Loucy (cell line): ENCODE measurements at regions not wholly inside any gene's neighbourhood (a gene's known extent, or its start where the extent isn't known, plus 50 kb on each side); places are given as distances from the start of the nearest gene placed in this dataset.

ENCODE experiments used
- H2AFZ ChIP-seq: fragments of 200-600 bp; sonication (generic); 2 replicates; pipeline ENCODE4 v1.6.0; 2016; ENCODE audit warnings: antibody characterized with exemption, mild to moderate bottlenecking, low read length, moderate library complexity
- H3F3A ChIP-seq: fragments of 200-600 bp; 2 replicates; pipeline ENCODE4 v1.6.0; 2016; ENCODE audit warnings: antibody characterized with exemption, low read depth, mild to moderate bottlenecking
- H3K27me3 ChIP-seq: fragments of 200-600 bp; sonication (generic); 2 replicates; pipeline ENCODE4 v1.6.1; 2014; ENCODE audit warnings: low read length, mild to moderate bottlenecking; ENCODE audit not compliant: insufficient read depth, poor library complexity, severe bottlenecking
- H3K36me3 ChIP-seq: fragments of 200-600 bp; sonication (generic); 2 replicates; pipeline ENCODE4 v1.6.1; 2016; ENCODE audit warnings: low read length; ENCODE audit not compliant: insufficient read depth
- H3K4me1 ChIP-seq: fragments of 200-600 bp; sonication (generic); 2 replicates; pipeline ENCODE4 v1.5.1; 2014; ENCODE audit warnings: low read length, mild to moderate bottlenecking; ENCODE audit not compliant: insufficient read depth, poor library complexity, severe bottlenecking
- H3K4me2 ChIP-seq: fragments of 200-600 bp; sonication (generic); 2 replicates; pipeline ENCODE4 v1.6.0; 2014; ENCODE audit warnings: antibody characterized with exemption, low read length, low read depth, mild to moderate bottlenecking; ENCODE audit not compliant: poor library complexity, severe bottlenecking
- H3K4me3 ChIP-seq: fragments of 200-600 bp; sonication (generic); 2 replicates; pipeline ENCODE4 v1.5.1; 2014; ENCODE audit warnings: low read length, mild to moderate bottlenecking, mixed read lengths; ENCODE audit not compliant: poor library complexity, severe bottlenecking
- H3K79me2 ChIP-seq: fragments of 200-600 bp; sonication (generic); 2 replicates; pipeline ENCODE4 v1.6.1; 2014; ENCODE audit warnings: low read length; ENCODE audit not compliant: insufficient read depth
- H3K9ac ChIP-seq: fragments of 200-600 bp; sonication (generic); 2 replicates; pipeline ENCODE4 v1.6.0; 2014; ENCODE audit warnings: mild to moderate bottlenecking, low read depth, low read length, moderate library complexity; ENCODE audit not compliant: poor library complexity, severe bottlenecking
- H3K9me2 ChIP-seq: fragments of 200-600 bp; sonication (generic); replicated peaks from 2 replicates; pipeline ENCODE4 v1.6.1; 2016; ENCODE audit warnings: low read depth, low read length, mixed read lengths
- H3K9me3 ChIP-seq: fragments of 200-600 bp; sonication (generic); 2 replicates; pipeline ENCODE4 v1.6.1; 2014; ENCODE audit warnings: mild to moderate bottlenecking, antibody characterized with exemption, low read length, low read depth; ENCODE audit not compliant: insufficient read depth
- H4K20me1 ChIP-seq: fragments of 200-600 bp; sonication (generic); 2 replicates; pipeline ENCODE4 v1.6.0; 2014; ENCODE audit warnings: antibody characterized with exemption, low read length, mild to moderate bottlenecking; ENCODE audit not compliant: insufficient read depth, poor library complexity, severe bottlenecking
- CTCF ChIP-seq: fragments of 200-600 bp; sonication (generic); conservative IDR thresholded peaks from 2 replicates; pipeline ENCODE4 v1.5.1; 2014; ENCODE audit warnings: mild to moderate bottlenecking, antibody characterized with exemption, low read length
- EZH2phosphoT487 ChIP-seq: fragments of 200-600 bp; IDR thresholded peaks from 2 replicates; pipeline ENCODE4 v1.6.1; 2018; ENCODE audit warnings: antibody characterized with exemption, mild to moderate bottlenecking, moderate library complexity, borderline replicate concordance

GRCh38 chr2:15851076-15851693 lies 89.2 kb upstream of the MYCN start:
- no peak overlapping the region for H2AFZ ChIP-seq

GRCh38 chr2:15852811-15853210 lies 87.5 kb upstream of the MYCN start:
- TF ChIP-seq CTCF = no peak
- no peak for TF ChIP-seq EZH2phosphoT487
- H3K9ac ChIP-seq = no peak overlapping the region
- no peaks in the 10 kb centered on the region for H3K27me3 ChIP-seq
- no peak overlapping the region for H3K4me3 ChIP-seq
- H3K9me3 ChIP-seq = no peaks in the 10 kb centered on the region
- H3F3A ChIP-seq = no peaks in the 10 kb centered on the region
- H4K20me1 ChIP-seq = no peaks in the 10 kb centered on the region
- H2AFZ ChIP-seq = no peak overlapping the region
- no peaks in the 10 kb centered on the region for H3K36me3 ChIP-seq
- no peaks in the 10 kb centered on the region for H3K9me2 ChIP-seq
- H3K4me2 ChIP-seq = no peak overlapping the region
- no peaks in the 10 kb centered on the region for H3K4me1 ChIP-seq
- H3K79me2 ChIP-seq = no peaks in the 10 kb centered on the region

More at GRCh38 chr2:15851076-15851693, 89.2 kb upstream of the MYCN start:
- no peaks in the 10 kb centered on the region for H3K36me3 ChIP-seq
- H3K4me2 ChIP-seq = no peak overlapping the region
- no peaks in the 10 kb centered on the region for H3F3A ChIP-seq
- H3K9ac ChIP-seq = no peak overlapping the region
- H3K9me2 ChIP-seq = no peaks in the 10 kb centered on the region
- no peak overlapping the region for H3K4me3 ChIP-seq
- H3K4me1 ChIP-seq = no peaks in the 10 kb centered on the region
- TF ChIP-seq CTCF = no peak
- TF ChIP-seq EZH2phosphoT487 = no peak
- no peaks in the 10 kb centered on the region for H3K79me2 ChIP-seq
- H4K20me1 ChIP-seq = no peaks in the 10 kb centered on the region
- no peaks in the 10 kb centered on the region for H3K9me3 ChIP-seq
- no peaks in the 10 kb centered on the region for H3K27me3 ChIP-seq

GRCh38 chr2:15853903-15854302 lies 86.4 kb upstream of the MYCN start:
- Histone ChIP-seq H3F3A (no peaks in the 10 kb centered on the region), H3K36me3 (no peaks in the 10 kb centered on the region), H2AFZ (no peak overlapping the region), H3K9ac (no peak overlapping the region), H3K79me2 (no peaks in the 10 kb centered on the region), H3K4me2 (no peak overlapping the region), H3K9me2 (no peaks in the 10 kb centered on the region), H3K27me3 (no peaks in the 10 kb centered on the region), H4K20me1 (no peaks in the 10 kb centered on the region), H3K4me3 (no peak overlapping the region), H3K4me1 (no peaks in the 10 kb centered on the region), H3K9me3 (no peaks in the 10 kb centered on the region)
- TF ChIP-seq EZH2phosphoT487 (no peak), CTCF (no peak)
